GM18517 (cell line): ENCODE measurements at regions not wholly inside any gene's neighbourhood (a gene's known extent, or its start where the extent isn't known, plus 50 kb on each side); places are given as distances from the start of the nearest gene placed in this dataset.
"Not testable (repeated sequence)": the region's sequence is repeated elsewhere in the genome, so short reads cannot be mapped to it uniquely, and the experiment has no call there.

Experiments used
- ATAC-seq: cut with Tn5 transposase; IDR thresholded peaks from one replicate; pipeline ENCODE4 v1.9.1; 2021; ENCODE audit warnings: mild to moderate bottlenecking, moderate library complexity; ENCODE audit not compliant: unreplicated experiment

DNA sequence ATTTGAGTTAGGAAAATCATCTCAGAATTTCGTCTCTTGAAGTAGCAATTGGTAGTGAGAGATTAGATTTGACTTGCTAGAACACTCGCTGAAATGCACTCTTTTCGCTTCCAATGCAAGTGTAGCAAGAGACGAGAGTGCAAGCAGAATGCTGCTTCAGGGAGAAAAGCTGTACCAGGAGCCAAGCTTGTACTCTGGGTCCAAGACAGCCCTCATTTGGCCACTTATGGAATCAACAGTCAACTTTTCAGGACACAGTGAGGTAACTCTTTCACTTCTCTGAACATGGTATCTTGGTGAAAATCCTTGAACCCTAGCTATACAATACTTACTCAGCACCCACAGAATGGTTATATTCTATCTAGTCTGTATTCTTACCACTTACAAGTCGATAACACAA is 107.6 kb upstream of the TERB2 start:
- ATAC-seq = not testable (repeated sequence)

DNA sequence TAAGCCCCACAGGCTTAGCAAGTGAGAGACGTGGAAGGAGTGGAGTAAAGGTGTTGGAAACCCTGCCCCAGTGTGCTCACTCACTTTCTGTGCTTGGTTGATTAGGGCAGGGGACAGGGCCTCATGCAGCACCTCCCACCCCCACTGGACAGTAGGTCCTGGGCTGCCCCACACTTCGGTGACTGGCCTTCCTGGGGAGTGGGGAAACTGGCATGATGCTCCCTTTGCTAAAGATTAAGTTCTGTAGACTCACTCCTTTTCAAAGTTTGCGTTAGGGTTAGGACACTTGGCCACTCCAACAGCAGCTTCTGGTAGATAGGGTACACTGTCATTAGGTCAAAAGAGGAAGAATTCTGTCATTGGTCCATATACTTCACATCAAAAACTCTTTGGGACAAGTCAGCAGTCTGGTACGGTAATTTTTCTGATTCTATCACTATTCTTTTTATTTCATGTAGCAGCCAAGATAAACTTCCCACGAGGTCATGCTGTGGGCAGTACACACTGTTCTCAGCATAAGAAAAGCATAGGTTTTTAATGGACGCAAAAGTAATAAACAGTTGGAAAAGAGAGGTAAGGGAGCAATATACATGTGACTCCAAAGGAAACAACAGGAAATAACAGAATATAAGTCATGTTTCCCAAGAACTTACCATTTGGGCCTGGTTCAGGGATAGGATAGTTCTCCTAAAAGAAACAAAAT is 106.6 kb upstream of the TERB2 start:
- not testable (repeated sequence) for ATAC-seq

DNA sequence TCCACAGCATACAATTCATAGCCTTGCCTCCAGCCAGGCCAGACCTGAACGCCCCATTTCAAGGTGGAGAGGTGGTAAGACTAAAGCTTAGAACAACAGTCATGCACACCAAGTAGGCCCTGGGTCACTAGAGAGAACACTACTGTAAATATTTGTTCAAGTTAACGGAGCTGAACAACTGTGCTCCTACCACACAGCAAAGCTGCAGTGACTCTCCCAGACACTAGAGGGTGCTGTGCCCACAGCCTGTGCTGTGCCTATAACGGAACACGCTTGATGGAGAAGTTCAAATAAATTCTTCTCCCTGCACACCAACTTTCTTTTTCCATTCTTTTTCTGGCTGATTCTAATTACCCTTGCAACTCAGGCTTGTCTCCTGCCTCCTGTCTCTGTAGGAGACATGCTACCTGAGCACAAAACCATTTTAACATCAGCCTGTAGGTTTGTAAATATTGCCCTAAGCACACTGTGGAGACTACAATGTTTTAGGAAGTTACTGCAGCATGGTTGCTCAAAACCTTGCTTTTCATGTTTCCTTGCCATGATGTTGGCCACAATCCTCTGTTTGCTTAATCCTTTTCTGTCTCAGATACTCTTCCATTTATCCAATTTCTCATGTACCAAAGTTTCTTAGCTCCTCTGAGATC is 103.1 kb upstream of the TERB2 start:
- peak; percentile 75 for ATAC-seq

DNA sequence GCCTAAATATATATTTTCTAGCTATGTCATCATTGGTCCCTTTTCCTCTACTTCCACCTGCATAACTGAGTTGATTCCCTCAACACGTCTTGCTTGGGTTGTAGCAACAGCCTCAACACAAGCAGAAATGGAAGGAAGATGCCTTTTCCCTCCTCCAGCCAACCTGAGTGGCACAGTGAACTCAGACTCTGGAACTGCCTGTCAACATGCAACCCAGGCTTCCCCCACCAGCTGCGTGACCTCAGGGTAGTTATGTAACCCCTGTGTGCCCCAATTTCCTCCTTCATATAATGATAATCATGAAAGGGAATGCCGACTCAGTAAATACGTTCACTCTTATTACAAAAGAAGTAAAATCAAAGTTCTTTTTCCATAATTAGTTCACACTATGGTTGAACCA is 101.8 kb upstream of the TERB2 start:
- not testable (repeated sequence) for ATAC-seq

DNA sequence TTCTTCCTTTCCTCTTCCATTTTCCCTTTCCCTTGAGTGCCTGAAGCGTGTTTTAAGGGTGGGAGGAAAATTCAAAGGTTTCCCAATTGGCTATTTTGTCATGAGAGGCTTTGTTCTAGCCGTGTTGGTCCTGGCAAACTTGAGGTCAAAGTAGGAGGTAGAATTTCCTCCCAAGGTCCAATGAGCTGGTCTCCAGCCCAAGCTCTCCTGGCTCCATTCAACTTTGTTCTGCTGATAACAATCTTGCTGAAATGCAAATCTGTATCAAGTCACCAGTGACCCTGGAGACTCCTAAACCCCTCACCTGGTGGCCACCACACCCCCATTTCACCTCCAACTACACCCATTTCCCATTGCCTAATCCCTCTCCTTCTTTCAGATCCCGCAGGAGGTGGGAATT is 100.2 kb upstream of the TERB2 start:
- ATAC-seq = not testable (repeated sequence)

DNA sequence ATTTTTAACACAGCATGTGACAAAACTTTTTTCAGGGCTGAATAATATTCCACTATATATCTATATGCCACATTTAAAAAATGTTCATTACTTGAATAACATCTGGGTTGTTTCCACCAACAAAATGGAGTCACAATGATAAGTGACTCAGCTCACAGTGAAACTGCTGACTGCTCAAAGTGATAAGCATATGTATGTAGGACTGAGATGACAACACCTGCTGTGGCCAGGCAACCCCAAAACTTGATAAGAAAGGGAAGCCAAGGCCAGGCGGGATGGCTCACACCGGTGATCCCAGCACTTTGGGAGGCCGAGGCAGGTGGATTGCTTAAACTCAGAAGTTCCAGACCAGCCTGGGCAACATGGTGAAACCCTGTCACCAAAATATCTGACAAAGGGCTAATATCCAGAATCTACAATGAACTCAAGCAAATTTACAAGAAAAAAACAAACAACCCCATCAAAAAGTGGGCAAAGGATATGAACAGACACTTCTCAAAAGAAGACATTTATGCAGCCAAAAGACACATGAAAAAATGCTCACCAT is 99.2 kb upstream of the TERB2 start:
- ATAC-seq = not testable (repeated sequence)

DNA sequence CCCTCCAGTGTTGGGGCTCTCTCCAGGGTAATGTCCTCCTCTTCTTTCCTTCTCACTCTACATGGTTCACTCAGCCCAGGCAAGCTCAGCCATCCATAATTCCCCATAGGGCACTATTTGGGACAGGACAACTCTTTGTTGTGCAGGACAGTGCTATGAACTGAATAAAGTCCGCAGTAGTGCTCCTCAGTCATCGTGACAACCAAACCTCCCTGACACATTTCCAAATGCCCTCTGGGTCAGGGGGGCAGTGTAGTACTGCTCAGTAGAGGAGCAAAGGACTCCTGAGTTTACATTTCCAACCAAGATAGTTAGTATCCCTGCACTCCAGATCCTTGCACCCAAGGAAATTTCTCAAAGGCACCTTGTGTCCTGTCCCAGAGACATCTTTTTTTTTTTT is 97.4 kb upstream of the TERB2 start:
- not testable (repeated sequence) for ATAC-seq

DNA sequence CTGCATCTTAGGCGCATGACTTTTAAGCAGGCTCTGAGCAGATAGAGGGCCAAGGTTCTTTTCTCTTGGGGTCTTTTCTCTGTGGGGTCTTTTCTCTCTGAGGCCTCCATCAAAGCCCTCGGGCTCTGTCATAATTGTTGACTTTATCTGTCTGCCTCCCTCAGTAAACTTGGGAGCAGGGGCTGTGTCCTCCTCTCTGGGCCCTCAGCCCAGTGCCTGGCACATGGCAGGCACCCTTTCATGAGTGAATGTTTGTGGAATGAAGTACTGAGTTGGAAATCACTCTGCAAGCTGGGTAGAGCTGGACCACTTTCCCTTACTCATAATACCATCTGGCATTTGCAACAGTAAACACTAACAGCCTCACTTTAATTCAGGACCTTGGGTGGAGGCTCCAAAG is 96.3 kb upstream of the TERB2 start:
- ATAC-seq = not testable (repeated sequence)

DNA sequence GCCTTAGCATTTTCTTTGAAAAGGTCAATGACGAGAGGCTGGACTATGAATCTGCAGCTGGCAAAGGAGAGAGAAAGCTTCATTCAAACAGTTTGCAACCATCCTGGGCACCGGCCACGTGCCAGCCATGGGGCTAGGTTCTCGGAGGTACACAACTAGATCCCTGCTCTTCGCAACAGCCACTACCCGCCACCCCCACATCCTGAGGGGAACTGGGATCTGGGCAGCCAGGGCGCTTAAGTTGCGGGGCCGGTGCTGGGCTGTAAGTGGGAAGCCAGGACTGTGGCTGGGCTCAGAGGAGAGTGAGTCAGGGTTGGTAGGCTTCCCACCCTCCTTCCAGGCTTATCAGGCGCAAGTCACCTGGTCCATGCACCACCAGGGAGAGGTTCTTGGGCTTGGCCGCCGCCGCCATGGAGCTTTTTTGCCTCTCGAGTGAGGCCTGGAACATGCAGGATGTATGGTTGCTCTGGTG is 95.0 kb upstream of the TERB2 start:
- no peak for ATAC-seq

DNA sequence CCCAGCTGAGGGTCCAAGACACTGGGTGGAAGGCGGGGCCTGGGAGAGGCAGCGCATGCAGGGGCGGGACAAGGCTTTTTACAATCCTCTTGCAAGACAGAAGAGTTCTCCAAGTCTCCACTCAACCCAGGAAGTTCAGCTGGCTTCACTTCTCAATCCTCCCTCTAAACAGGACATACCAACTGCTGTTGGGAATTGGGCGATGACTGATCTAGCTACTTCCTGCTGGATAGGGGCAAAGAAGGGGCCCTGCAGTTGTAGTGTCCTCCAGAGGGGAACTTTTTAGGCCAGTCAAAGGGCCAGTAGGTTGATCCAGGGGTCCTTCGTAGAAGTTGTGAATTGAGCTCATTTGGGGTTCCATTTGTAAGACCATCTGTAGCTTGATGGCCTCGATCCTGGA is 94.6 kb upstream of the TERB2 start:
- no peak for ATAC-seq

DNA sequence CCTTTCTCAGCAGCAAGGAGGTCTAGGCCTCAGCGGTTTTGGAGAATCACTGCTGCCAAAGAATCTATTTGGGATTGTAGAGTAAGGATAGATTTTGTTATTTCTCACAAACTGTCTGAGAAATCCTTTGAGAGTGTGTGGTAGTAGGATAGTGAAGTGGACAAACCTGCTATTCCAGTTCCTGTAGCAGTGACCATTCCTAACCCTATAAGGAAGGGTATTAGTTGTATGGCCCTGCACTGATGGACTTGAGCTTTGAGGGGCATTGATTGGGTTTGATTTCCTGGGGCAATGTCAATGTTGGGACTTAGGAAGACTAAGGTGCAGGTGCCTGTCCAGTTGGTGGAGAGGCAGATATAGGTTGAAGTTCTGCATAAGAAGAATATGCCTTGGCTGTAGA is 93.6 kb upstream of the TERB2 start:
- not testable (repeated sequence) for ATAC-seq

DNA sequence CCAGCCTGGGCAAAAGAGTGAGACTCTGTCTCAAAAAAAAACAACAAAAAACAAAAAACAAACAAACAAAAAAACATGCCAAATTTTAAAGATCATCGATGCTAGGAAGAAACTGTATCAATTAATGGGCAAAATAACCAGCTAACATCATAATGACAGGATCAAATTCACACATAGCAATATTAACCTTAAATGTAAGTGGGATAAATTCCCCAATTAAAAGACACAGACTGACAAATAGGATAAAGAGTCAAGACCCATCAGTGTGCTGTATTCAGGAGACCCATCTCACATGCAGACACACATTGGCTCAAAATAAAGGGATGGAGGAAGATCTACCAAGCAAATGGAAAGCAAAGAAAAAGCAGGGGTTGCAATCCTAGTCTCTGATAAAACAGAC is 88.4 kb upstream of the TERB2 start:
- not testable (repeated sequence) for ATAC-seq

DNA sequence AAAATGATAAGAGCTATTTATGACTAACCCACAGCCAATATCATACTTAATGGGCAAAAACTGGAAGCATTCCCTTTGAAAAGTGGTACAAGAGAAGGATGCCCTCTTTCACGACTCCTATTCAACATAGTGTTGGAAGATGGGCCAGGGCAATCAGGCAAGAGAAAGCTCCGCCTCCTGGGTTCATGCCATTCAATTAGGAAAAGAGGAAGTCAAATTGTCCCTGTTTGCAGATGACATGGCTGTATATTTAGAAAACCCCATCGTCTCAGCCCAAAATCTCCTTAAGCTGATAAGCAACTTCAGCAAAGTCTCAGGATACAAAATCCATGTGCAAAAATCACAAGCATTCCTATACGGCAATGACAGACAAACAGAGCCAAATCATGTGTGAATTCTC is 86.4 kb upstream of the TERB2 start:
- ATAC-seq = not testable (repeated sequence)

DNA sequence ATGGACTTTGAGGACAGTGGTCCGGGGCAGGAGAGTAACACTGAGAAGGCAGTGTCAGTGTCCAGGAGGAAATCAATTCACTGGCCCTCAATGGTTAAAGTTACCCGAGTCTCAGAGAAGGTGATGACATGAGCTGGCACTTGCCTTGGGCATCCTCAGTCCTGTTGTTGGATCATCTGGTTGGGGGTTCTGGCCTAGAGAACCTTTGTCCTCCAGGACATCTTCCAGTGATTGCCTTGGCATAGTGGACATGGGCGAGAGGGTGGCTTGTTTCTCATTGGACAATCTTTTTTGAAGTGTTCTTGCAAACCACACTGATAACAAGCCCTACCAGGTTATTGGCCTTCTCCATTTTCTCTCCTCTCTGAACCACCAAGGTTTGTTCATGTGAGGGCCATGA is 83.4 kb upstream of the TERB2 start:
- no peak for ATAC-seq

DNA sequence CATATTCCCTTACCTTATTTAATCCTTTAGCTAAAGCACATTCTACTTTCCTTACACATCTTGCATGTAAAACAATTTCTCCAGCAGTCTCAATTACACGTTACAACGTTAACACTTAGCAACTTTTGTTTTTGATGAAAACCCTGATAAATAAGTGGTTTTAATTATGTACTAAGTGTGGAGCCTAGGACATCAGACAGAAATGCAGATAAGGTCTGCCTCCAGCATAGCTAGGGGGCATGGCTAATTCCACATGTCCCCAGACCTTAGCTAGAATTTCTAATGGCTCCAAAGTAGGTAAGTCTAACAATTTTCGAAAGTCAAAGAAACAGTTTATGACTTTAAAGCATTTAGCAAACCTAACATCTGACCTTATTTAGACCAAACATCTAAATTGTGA is 77.4 kb upstream of the TERB2 start:
- ATAC-seq = no peak

DNA sequence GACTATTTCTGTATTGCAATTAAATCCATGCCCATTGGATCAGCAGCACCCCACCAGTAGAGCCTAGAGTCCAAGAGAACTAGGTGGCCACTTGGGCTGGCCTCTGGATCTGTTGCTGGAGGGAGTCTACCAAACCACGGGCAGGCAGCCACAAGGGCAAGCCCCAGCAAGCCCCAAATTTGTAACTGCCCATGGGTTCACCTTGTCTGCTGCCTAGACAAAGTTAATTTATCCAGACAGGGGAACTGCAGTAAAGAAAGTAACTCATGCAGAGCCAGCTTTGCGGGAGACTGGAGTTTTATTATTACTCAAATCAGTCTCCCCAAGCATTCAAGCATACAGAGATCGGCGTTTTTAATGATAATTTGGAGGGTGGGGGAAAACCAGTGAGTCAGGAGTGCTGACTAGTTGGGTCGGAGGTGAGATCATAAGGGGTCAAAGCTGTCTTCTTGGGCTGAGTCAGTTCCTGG is 74.0 kb upstream of the TERB2 start:
- peak; percentile 73 for ATAC-seq

DNA sequence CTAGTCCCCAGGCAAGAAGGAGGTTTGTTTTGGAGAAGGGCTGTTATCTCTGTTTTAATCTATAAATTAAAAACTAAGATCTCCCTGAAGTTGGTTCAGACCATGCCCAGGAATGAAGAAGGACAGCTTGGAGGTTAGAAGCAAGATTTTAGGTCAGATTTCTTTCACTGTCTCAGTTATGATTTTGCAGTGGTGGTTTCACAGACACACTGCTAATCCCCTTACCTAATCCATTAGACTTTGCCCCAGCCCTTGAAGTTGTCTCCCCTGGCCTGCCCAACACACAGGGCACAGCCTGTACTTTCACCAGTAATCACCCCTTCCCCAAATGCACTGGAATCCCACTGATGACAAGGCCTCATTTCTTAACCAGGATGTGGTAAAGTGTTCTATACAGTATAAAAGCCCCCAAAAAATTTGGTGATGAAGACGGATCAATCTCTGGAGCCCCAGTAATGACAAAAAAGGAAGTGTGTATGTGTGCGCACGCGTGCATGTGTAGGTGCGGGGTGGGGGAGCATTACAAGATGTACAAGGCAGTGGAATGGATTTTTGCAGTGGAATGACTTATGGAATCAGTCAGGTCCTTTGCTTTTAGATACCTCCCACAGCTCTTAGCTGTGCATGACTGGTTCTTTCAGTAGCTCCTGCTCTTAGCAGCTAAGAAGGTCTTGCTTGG is 73.1 kb upstream of the TERB2 start:
- ATAC-seq = no peak

DNA sequence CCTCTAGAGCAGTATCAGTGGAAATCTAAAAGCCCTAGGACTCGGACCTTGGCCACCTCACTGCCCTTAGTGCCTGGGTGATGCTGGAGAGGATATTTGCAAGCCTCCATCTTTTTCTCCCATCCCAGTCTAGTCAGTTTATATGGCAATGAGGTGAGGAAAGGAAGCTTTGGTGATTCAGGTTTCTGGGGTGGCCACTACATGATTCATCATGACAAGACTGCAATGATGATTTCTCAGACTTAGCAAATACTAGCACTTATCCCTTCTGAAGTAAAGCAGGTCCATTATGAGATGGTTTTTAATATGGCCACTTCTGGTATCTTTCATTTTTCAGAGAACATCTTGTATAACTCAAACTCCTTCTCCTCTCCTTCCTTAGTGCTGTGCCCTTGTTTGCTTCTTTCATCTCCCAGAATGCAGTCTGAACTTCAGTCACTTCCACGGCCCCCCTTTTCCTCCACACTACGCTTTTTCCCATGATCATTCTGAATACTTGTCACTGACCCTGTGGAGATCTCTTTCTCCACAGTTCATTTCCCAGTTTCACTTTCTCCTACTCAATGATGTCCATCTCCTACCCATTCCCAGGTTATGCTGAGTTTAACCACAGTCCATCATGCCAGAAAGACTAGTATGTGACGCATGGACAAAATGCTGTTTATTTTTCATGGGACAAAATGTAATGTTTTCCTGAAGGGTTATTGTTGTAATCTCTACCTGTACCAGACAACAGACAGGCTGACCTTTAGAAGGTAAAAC is 57.4 kb upstream of the TERB2 start:
- not testable (repeated sequence) for ATAC-seq

DNA sequence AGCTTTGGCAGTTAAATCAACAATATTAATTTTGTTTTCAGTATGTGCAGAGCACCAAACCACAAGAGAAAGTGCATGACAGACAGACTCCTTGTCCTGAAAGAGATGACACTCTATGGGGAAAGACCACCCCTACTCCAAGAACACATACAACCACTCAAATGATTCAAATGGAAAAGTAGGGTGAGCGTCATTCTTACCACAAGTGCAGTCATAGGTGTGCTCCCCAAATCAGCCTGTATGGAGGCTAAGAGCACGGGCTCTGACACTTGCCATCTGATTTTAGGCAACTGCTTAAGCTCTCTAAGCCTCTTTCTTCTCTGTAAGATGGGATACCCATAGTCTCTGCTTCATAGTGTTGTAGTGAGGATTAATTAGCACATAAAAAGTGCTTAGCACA is 56.7 kb upstream of the TERB2 start:
- ATAC-seq = not testable (repeated sequence)

DNA sequence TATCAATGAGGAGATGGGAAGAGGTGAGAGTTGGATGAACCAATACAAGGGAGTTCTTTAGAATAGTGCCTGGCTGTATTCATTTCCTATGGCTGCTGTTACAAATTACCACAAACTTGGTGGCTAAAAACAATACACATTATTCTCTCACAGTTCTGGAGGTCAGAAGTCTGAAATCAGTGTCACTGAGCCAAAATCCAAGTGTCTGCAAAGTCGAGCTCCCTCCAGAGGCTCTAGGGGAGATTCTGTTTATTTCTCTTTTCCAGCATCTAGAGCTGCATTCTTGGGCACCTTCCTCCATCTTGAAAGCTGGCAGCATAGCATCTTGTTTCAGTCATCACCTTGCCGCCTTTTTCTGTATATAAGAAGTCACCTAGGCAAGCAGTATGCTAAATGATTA is 55.7 kb upstream of the TERB2 start:
- ATAC-seq = not testable (repeated sequence)

DNA sequence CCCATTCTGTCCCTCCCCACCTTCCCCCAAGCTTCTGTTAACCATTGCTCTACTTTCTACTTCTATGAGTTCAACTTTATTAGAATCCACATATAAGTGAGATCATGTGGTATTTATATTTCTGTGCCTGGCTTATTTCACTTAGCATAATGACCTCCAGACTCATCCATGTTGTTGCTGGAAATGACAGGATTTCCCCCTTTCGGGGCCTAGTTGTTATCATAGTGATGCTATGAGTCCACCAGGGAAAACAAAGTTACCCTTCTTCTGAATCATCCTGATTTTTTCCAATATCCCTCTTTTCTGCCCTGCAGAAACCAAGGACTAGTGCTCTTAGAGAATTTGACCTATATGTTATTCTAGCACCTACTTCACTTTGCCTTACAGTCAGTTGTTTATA is 53.2 kb upstream of the TERB2 start:
- ATAC-seq = not testable (repeated sequence)
